WI38 (cell line): ENCODE measurements at regions not wholly inside any gene's neighbourhood (a gene's known extent, or its start where the extent isn't known, plus 50 kb on each side); places are given as distances from the start of the nearest gene placed in this dataset.

Source experiments
- H3K4me3 ChIP-seq: 2 replicates; pipeline ENCODE4 v1.5.1; 2011; ENCODE audit warnings: low read depth, mild to moderate bottlenecking, control low read depth, low read length
- TF ChIP-seq, protein P1 (sequence below): IDR thresholded peaks from 2 replicates; pipeline ENCODE4 v1.5.1; 2012; ENCODE audit warnings: low read depth, mild to moderate bottlenecking, control low read depth, low read length

DNA sequence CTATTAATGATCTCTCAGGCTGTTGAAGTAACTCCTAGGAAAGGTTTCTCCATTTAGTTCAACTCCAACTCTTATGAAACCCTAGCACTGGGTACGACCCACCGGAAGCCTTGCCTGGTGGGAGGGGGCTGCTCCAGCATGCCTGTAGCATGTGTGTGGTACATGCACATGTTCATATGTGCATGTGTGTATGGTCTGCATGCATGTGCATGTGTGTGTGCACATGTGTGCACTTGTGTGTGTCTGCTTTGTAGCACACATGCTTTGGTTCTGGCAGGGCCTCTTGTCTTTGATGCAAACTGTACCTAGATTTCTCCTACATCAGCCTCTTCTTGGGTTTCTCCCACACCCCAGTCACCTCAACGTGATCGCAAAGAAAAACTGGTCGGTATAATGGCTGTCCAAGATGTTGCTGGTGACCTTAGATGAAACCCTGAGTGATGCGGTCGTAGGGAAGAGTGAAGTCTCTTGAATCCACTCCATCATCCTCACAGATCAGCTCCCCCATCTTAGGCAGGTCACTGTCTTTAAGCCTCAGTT, 193.5 kb downstream of the MYLK4 start:
- TF ChIP-seq, protein P1, sequence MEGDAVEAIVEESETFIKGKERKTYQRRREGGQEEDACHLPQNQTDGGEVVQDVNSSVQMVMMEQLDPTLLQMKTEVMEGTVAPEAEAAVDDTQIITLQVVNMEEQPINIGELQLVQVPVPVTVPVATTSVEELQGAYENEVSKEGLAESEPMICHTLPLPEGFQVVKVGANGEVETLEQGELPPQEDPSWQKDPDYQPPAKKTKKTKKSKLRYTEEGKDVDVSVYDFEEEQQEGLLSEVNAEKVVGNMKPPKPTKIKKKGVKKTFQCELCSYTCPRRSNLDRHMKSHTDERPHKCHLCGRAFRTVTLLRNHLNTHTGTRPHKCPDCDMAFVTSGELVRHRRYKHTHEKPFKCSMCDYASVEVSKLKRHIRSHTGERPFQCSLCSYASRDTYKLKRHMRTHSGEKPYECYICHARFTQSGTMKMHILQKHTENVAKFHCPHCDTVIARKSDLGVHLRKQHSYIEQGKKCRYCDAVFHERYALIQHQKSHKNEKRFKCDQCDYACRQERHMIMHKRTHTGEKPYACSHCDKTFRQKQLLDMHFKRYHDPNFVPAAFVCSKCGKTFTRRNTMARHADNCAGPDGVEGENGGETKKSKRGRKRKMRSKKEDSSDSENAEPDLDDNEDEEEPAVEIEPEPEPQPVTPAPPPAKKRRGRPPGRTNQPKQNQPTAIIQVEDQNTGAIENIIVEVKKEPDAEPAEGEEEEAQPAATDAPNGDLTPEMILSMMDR = no peak
- no peak overlapping the region for H3K4me3 ChIP-seq

DNA sequence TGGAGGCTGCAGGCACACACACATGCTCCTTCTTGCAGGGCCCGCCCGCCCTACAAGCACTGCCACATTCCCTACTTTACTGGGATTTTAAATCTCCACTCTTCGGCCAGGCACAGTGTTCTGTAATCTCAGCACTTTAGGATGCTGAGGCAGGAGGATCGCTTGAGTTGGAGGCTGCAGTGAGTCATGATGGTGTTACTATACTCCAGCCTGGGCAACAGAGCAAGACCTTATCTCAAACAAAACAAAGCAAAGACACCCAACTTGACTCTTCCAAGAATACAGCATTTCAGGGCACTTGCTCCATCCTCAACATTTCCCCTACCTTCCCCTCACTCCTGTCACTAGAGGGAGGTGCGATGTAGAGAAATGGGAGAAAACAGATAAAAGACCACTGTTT, 194.0 kb downstream of the MYLK4 start:
- no peak overlapping the region for H3K4me3 ChIP-seq
- TF ChIP-seq, protein P1 = no peak

DNA sequence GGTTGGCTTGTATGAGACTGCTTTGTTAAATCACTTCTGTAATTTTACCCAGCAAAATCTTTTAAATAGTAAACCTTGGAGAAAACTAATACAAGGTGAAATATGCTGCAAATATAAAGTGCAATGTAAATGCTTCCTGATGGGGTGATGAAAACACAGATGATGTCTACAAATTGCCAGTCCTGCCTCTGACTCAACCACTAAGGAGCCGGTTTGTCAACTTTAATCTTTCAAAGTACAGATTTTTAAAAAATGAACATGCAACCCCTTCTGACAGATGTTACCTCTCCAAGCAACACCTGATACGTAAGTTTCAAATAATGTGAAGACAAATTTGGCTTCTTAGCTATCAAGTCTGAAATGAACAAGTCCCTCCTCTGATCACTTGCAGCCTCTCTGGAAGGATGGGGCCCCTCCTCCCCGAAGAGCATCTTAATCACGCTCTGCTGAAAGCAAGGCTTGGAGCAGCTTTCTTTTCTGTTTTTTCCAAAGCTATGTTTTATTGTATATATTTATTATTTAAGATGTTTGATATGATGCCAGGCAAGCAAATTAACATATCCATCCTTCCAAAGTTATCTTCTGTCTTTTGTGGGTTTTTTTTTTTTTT, 196.0 kb downstream of the MYLK4 start:
- H3K4me3 ChIP-seq = no peak overlapping the region
- TF ChIP-seq, protein P1 = no peak

DNA sequence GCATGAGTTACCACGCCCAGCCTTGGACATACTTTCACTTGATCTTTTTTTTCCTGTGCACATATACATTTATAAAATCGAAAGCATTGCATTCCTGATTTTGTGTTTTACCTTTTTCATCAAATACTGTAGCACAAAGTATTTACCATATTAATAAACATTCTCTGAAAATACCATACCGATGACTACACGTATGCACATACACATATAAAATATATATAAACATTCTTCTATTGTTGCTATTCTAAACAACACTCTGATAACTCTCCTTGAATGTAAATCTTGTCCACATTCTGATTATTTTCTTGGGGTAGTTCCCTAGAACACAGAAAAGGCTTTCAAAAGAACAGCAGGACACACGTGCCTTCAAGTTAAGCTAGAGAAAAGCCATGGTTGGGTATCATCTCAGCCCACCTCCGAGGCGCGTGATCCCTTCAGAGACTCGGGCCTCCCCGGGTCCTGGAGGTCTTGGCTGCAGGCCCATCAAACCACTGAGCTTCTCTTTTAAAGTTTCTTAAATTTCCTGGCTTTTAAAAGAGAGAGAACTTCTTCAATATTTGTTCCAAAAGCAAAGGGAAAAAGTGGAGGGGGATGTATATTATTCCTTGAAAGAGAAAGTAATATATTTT, 198.1 kb downstream of the MYLK4 start:
- no peak overlapping the region for H3K4me3 ChIP-seq
- TF ChIP-seq, protein P1 = no peak

DNA sequence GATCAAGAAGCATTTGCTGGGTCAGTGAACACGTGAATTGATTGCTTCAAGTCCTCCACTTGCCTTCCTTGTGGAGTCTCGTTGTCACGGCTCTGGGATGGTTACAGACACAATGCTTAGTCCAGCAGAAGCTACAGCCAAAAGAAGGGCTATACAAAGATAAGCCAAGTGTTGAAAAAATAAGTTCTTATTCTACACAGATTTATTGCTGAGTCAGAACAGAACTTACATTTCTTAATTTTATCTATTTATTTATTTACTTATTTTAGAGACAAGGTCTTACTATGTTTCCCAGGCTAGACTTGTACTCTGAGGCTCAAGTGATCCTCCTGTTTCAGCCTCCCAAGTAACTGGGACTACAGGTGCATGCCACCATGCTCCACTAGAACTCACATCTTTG, 199.0 kb downstream of the MYLK4 start:
- H3K4me3 ChIP-seq = no peak overlapping the region
- TF ChIP-seq, protein P1 = no peak

DNA sequence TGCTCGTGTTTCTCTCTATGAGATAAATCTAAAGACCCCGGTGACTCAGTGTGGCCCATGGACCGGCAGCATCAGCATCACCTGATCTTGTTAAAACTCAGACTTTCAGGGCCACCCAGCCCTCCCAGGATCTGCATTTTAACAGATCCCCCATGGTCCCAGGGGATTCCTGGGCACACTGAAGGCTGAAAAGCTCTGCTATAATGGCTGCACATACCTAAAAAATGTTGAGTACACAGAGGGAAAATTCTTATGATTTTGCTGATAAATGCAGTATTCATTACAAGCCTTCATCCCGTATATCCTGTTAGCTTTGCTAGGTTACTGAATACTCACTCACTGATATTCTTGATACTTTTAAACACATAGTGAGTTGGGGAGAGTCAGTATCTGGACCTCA, 200.5 kb downstream of the MYLK4 start:
- no peak overlapping the region for H3K4me3 ChIP-seq
- TF ChIP-seq, protein P1 = no peak

DNA sequence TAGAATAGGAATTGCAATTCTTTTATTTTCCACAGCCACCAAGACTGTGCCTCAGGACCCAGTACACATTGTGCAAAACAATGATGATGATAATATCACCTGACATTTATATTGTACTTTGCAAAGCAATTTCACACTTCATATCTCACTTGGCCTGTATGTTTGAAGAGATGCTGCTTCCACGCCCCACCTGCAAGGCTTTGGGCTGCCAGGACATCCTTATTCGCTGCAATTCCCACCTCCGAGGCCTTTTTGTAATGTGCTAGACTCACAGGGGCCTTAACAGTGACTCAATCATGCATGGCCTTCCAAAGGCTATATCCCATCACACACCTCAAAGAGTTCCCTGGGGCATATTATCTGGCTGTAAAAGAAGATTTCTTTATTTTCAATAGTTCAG, 200.9 kb downstream of the MYLK4 start:
- H3K4me3 ChIP-seq = no peak overlapping the region
- TF ChIP-seq, protein P1 = no peak
